ENCODE measurements at regions not wholly inside any gene's neighbourhood (a gene's known extent, or its start where the extent isn't known, plus 50 kb on each side); places are given as distances from the start of the nearest gene placed in this dataset.

DNA sequence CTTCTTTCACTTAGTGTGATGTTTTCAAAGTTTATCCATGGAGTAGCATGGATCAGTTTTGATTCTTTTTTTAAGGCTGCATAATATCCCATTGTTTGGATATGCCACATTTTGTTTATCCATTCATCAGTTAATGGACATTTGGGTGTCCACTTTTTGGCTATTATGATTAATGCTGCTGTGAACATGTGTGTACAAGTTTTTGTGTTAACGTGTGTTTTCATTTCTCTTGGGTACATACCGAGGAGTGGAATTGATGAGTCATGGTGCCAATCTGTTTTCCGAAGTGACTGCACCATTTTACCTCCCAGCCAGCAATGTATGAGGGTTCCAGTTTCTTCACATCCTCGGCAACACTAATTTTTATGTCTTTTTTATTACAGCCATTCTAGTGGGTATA is 78.4 kb upstream of the CCDC28A start:
- H3F3A ChIP-seq (replicated peaks; ENCODE audit: low read depth), result no peaks in the 10 kb centered on the region
- H2AFZ ChIP-seq, result no peak overlapping the region
- H3K4me1 ChIP-seq (ENCODE audit: insufficient read depth), result peaks cover 6% of the 10 kb centered on the region
- H3K27ac ChIP-seq (ENCODE audit: low read depth), result no peak overlapping the region
- no peak overlapping the region for H3K4me2 ChIP-seq
- Mint-ChIP-seq H3K4me3 (no peak overlapping the region), H3K9me3 (no peaks in the 10 kb centered on the region), H3K36me3 (ENCODE audit: low read depth) (peaks cover 5% of the 10 kb centered on the region; the same call in 1 of the 3 replicates), H3K27ac (no peak overlapping the region), H3K27me3 (ENCODE audit: insufficient read depth, low read depth, poor library complexity) (peaks cover 12% of the 10 kb centered on the region), H3K4me1 (peaks cover 16% of the 10 kb centered on the region)
- H3K4me3 ChIP-seq, result no peak overlapping the region
- no peak for ATAC-seq
- H3K27me3 ChIP-seq (ENCODE audit: insufficient read depth), result peaks cover 9% of the 10 kb centered on the region; the same call in 1 of the 2 replicates
- no peak for TF ChIP-seq ZNF114 (CRISPR knock-in tag; IDR thresholded peaks at IDR 0.05)
- no peak for TF ChIP-seq ZNF331 (CRISPR knock-in tag; IDR thresholded peaks at IDR 0.05; ENCODE audit: low read depth)
- TF ChIP-seq CREB1 (CRISPR knock-in tag; IDR thresholded peaks at IDR 0.05; ENCODE audit: low read depth), result no peak
- TF ChIP-seq NANOG (IDR thresholded peaks at IDR 0.05; ENCODE audit: borderline replicate concordance), result no peak
- TF ChIP-seq, protein P1, sequence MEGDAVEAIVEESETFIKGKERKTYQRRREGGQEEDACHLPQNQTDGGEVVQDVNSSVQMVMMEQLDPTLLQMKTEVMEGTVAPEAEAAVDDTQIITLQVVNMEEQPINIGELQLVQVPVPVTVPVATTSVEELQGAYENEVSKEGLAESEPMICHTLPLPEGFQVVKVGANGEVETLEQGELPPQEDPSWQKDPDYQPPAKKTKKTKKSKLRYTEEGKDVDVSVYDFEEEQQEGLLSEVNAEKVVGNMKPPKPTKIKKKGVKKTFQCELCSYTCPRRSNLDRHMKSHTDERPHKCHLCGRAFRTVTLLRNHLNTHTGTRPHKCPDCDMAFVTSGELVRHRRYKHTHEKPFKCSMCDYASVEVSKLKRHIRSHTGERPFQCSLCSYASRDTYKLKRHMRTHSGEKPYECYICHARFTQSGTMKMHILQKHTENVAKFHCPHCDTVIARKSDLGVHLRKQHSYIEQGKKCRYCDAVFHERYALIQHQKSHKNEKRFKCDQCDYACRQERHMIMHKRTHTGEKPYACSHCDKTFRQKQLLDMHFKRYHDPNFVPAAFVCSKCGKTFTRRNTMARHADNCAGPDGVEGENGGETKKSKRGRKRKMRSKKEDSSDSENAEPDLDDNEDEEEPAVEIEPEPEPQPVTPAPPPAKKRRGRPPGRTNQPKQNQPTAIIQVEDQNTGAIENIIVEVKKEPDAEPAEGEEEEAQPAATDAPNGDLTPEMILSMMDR (conservative IDR thresholded peaks at IDR 0.05; ENCODE audit: low read depth in 2 of 2), result no peak
- no peaks in the 10 kb centered on the region for H4K20me1 ChIP-seq (replicated peaks; ENCODE audit: insufficient read depth)
- DNase-seq (ENCODE audit: low spot score), result no peak
- no peaks in the 10 kb centered on the region for H3K9me2 ChIP-seq (ENCODE audit: insufficient read depth)
- H3K36me3 ChIP-seq (ENCODE audit: insufficient read depth), result no peaks in the 10 kb centered on the region
- peaks cover 16% of the 10 kb centered on the region for H3K79me2 ChIP-seq (replicated peaks; ENCODE audit: insufficient read depth)

DNA sequence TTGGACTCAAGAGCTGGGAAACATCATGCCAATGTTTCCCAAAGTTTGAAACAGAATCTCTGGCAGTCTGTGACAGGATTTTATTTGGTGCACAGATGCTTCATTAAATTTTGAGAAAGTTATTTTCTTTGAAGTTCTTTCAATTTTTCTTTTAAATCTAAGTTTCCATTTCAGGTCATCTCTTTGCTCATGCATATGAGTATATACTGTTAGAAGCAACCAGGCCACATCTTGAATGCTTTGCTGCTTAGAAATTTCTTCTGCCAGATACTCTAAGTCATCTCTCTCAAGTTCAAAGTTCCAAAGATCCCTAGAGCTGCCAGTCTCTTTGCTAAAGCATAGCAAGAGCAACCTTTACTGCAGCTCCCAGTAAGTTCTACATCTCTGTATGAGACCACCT is 59.1 kb upstream of the CCDC28A start:
- Mint-ChIP-seq H3K4me1 (no peaks in the 10 kb centered on the region), H3K4me3 (no peak overlapping the region), H3K9me3 (peaks cover 37% of the 10 kb centered on the region), H3K27ac (no peak overlapping the region), H3K27me3 (ENCODE audit: insufficient read depth, low read depth, poor library complexity) (peaks cover 3% of the 10 kb centered on the region), H3K36me3 (ENCODE audit: low read depth) (peaks cover 8% of the 10 kb centered on the region; the same call in 2 of the 3 replicates)
- no peak overlapping the region for H3K27ac ChIP-seq (ENCODE audit: low read depth)
- H4K20me1 ChIP-seq (replicated peaks; ENCODE audit: insufficient read depth), result no peaks in the 10 kb centered on the region
- no peaks in the 10 kb centered on the region for H3K36me3 ChIP-seq (ENCODE audit: insufficient read depth)
- ATAC-seq (no peak), DNase-seq (ENCODE audit: low spot score) (no peak)
- no peak overlapping the region for H3K4me2 ChIP-seq
- H3F3A ChIP-seq (replicated peaks; ENCODE audit: low read depth), result no peaks in the 10 kb centered on the region
- no peaks in the 10 kb centered on the region for H3K9me2 ChIP-seq (ENCODE audit: insufficient read depth)
- no peaks in the 10 kb centered on the region for H3K79me2 ChIP-seq (replicated peaks; ENCODE audit: insufficient read depth)
- no peaks in the 10 kb centered on the region for H3K27me3 ChIP-seq (ENCODE audit: insufficient read depth)
- H3K4me3 ChIP-seq, result no peak overlapping the region
- H2AFZ ChIP-seq, result no peak overlapping the region
- no peaks in the 10 kb centered on the region for H3K4me1 ChIP-seq (ENCODE audit: insufficient read depth)
- no peak for TF ChIP-seq NANOG (IDR thresholded peaks at IDR 0.05; ENCODE audit: borderline replicate concordance)
- TF ChIP-seq, protein P2, sequence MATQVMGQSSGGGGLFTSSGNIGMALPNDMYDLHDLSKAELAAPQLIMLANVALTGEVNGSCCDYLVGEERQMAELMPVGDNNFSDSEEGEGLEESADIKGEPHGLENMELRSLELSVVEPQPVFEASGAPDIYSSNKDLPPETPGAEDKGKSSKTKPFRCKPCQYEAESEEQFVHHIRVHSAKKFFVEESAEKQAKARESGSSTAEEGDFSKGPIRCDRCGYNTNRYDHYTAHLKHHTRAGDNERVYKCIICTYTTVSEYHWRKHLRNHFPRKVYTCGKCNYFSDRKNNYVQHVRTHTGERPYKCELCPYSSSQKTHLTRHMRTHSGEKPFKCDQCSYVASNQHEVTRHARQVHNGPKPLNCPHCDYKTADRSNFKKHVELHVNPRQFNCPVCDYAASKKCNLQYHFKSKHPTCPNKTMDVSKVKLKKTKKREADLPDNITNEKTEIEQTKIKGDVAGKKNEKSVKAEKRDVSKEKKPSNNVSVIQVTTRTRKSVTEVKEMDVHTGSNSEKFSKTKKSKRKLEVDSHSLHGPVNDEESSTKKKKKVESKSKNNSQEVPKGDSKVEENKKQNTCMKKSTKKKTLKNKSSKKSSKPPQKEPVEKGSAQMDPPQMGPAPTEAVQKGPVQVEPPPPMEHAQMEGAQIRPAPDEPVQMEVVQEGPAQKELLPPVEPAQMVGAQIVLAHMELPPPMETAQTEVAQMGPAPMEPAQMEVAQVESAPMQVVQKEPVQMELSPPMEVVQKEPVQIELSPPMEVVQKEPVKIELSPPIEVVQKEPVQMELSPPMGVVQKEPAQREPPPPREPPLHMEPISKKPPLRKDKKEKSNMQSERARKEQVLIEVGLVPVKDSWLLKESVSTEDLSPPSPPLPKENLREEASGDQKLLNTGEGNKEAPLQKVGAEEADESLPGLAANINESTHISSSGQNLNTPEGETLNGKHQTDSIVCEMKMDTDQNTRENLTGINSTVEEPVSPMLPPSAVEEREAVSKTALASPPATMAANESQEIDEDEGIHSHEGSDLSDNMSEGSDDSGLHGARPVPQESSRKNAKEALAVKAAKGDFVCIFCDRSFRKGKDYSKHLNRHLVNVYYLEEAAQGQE (IDR thresholded peaks at IDR 0.05; ENCODE audit: unreplicated experiment), result no peak
- no peak for TF ChIP-seq ZNF114 (CRISPR knock-in tag; IDR thresholded peaks at IDR 0.05)
- TF ChIP-seq STAT1 (IDR thresholded peaks at IDR 0.05; ENCODE audit: unreplicated experiment), result no peak
- no peak for TF ChIP-seq EZH2phosphoT487 (IDR thresholded peaks at IDR 0.05; ENCODE audit: unreplicated experiment)
- TF ChIP-seq ZNF331 (CRISPR knock-in tag; IDR thresholded peaks at IDR 0.05; ENCODE audit: low read depth), result no peak
- TF ChIP-seq POLR2AphosphoS5 (IDR thresholded peaks at IDR 0.05; ENCODE audit: low read depth), result no peak
- TF ChIP-seq JUNB (IDR thresholded peaks at IDR 0.05; ENCODE audit: unreplicated experiment), result no peak
- TF ChIP-seq CREB1 (CRISPR knock-in tag; IDR thresholded peaks at IDR 0.05; ENCODE audit: low read depth), result no peak
- TF ChIP-seq EZH2 (IDR thresholded peaks at IDR 0.05; ENCODE audit: low read depth, unreplicated experiment), result no peak
- TF ChIP-seq, protein P3, sequence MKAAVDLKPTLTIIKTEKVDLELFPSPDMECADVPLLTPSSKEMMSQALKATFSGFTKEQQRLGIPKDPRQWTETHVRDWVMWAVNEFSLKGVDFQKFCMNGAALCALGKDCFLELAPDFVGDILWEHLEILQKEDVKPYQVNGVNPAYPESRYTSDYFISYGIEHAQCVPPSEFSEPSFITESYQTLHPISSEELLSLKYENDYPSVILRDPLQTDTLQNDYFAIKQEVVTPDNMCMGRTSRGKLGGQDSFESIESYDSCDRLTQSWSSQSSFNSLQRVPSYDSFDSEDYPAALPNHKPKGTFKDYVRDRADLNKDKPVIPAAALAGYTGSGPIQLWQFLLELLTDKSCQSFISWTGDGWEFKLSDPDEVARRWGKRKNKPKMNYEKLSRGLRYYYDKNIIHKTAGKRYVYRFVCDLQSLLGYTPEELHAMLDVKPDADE (IDR thresholded peaks at IDR 0.05), result no peak

Measured in GM23338 (cell line).